GM21526 (cell line): ENCODE measurements at regions not wholly inside any gene's neighbourhood (a gene's known extent, or its start where the extent isn't known, plus 50 kb on each side); places are given as distances from the start of the nearest gene placed in this dataset.

Experiments
- ATAC-seq: cut with Tn5 transposase; IDR thresholded peaks from one replicate; pipeline ENCODE4 v1.9.1; 2021; ENCODE audit warnings: moderate library complexity; ENCODE audit not compliant: unreplicated experiment, low FRiP score

GRCh38 chr2:145961846-145962245, 1441.9 kb upstream of the ZEB2 start:
- ATAC-seq: no peak

GRCh38 chr2:145960479-145961163, 1440.7 kb upstream of the ZEB2 start:
- ATAC-seq: no peak

GRCh38 chr2:145958611-145959010, 1438.7 kb upstream of the ZEB2 start:
- ATAC-seq: no peak

GRCh38 chr2:145957929-145958328, 1438.0 kb upstream of the ZEB2 start:
- ATAC-seq: no peak

GRCh38 chr2:145939949-145940348, 1420.0 kb upstream of the ZEB2 start:
- no peak for ATAC-seq

GRCh38 chr2:145935016-145935415, 1415.1 kb upstream of the ZEB2 start:
- no peak for ATAC-seq

- no peak for ATAC-seq
Measured at GRCh38 chr2:145931781-145932395, 1412.0 kb upstream of the ZEB2 start.

- no peak for ATAC-seq
Measured at GRCh38 chr2:145930318-145930717, 1410.4 kb upstream of the ZEB2 start.

GRCh38 chr2:145927131-145927950, 1407.4 kb upstream of the ZEB2 start:
- no peak for ATAC-seq

- ATAC-seq: no peak
Measured at GRCh38 chr2:145925591-145925990, 1405.7 kb upstream of the ZEB2 start.

GRCh38 chr2:145919477-145919876, 1399.6 kb upstream of the ZEB2 start:
- no peak for ATAC-seq

- no peak for ATAC-seq
Measured at GRCh38 chr2:145918951-145919350, 1399.0 kb upstream of the ZEB2 start.

- ATAC-seq: no peak
Measured at GRCh38 chr2:145916799-145917198, 1396.9 kb upstream of the ZEB2 start.

- ATAC-seq: no peak
Measured at GRCh38 chr2:145914716-145915115, 1394.8 kb upstream of the ZEB2 start.

GRCh38 chr2:145910416-145910815, 1390.5 kb upstream of the ZEB2 start:
- peak; percentile 77 for ATAC-seq

GRCh38 chr2:145909766-145910165, 1389.8 kb upstream of the ZEB2 start:
- no peak for ATAC-seq

GRCh38 chr2:145909175-145909755, 1389.3 kb upstream of the ZEB2 start:
- no peak for ATAC-seq

- ATAC-seq: no peak
Measured at GRCh38 chr2:145906354-145906753, 1386.4 kb upstream of the ZEB2 start.

GRCh38 chr2:145905371-145905770, 1385.5 kb upstream of the ZEB2 start:
- no peak for ATAC-seq

GRCh38 chr2:145897151-145897550, 1377.2 kb upstream of the ZEB2 start:
- no peak for ATAC-seq

- ATAC-seq: no peak
Measured at GRCh38 chr2:145887915-145888314, 1368.0 kb upstream of the ZEB2 start.
